ENCODE measurements at regions not wholly inside any gene's neighbourhood (a gene's known extent, or its start where the extent isn't known, plus 50 kb on each side); places are given as distances from the start of the nearest gene placed in this dataset.

DNA sequence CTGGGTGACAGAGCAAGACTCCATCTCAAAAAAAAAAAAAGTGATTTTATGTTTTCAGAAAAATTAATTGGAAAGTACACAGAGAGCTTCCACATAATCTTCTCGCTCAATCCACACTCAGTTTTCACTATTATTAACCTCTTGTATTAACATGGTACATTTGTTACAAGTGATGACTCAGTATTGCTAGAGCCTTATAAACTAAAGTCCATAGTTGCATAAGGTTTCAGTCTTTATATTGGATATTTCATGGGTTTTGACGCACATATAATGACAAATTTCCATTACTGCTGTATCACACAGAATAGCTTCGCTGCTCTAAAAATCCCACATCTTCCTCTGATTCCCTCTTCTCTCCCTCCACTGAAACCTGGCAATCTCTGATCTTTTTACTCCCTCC lies 603.5 kb downstream of the XIRP2 start:
- DNase-seq = no peak

DNA sequence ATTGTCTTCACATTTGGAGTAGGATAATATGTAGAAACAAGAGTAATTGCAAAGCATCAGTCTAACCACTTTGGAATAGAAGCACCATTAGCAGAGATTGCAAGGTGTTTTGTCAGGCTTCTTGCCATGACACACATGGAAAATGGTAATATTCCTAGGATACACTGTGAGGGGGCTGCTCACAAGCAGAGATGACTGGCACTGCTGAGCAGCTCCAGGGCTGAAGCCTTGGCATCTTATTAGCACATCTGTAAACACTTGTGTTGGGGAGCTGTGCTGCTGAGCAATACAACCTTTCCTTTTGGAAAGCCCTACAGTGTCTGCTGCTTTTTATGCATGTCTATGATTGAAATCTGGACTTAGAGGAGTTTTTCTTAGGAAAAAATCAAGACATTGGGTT lies 602.2 kb downstream of the XIRP2 start:
- DNase-seq = no peak

DNA sequence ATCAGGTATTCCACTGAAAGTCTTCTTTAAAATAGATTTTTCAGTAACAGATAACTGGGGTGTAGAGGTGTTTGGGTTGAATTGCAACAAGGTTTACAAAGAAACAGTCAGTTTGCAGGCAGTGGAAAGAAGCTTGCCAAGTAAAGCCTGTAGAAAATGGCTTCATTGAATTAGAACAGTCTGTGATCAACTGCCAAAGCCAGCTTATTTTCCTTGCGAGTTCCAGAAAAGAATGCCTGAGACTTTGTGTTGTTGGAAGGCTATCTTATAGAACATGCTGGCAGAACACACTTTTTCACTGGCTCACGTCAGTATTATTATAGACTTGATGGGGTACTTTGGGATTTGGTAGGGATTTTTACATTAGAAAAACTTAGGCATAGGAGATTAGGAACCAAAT lies 601.0 kb downstream of the XIRP2 start:
- no peak for DNase-seq

DNA sequence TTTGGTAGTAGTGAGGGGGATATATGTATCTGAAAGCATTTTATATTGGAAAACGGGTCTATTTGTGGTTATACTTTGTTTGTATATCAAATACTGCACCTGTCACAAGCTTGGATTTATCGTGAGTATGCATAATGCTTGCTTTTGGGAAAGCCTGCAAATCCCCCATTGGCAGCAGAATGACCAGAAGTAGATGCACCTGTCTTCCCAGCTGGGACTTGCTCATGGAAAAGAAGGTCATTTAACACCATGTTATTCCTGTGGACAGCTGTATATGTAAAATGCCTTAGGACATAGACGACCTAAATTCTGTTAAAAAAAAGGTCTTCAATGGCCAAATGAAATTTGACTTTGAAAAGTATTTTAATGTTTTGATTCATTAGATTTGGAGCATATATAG lies 599.4 kb downstream of the XIRP2 start:
- no peak for DNase-seq

DNA sequence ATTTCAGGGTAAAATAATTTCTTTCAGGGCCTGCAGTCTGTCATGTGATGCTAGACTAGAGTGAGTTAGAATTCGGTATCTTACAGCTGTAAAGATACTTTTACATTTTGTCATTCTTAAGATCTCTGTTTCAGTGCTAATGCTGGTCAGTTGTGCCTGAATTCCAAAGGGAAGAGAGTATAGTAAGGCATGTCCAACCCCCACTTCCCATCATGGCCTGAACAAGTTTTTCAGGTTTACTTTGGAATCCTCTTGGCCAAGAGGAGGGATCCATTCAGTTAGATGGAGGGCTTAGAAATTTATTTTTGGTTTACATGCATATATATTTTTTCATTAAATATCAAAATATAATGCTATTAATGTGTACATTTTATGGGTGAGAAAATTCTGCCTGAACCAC lies 596.6 kb downstream of the XIRP2 start:
- no peak for DNase-seq

DNA sequence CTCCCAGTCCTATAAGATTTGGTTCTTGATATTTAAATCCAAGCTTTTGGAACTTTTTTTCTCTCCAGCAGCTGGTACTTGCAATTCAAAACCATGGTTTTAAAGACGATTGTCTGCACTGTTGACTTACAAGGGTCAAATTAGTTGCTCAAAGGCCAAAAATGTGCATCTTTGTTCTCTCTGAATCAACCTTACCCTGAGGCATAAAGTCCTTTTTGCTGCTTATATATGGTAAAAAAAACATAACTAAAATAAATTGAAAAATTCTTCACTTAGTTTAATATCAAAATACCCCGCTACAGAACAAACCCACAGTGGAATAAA lies 592.7 kb downstream of the XIRP2 start:
- no peak for DNase-seq

DNA sequence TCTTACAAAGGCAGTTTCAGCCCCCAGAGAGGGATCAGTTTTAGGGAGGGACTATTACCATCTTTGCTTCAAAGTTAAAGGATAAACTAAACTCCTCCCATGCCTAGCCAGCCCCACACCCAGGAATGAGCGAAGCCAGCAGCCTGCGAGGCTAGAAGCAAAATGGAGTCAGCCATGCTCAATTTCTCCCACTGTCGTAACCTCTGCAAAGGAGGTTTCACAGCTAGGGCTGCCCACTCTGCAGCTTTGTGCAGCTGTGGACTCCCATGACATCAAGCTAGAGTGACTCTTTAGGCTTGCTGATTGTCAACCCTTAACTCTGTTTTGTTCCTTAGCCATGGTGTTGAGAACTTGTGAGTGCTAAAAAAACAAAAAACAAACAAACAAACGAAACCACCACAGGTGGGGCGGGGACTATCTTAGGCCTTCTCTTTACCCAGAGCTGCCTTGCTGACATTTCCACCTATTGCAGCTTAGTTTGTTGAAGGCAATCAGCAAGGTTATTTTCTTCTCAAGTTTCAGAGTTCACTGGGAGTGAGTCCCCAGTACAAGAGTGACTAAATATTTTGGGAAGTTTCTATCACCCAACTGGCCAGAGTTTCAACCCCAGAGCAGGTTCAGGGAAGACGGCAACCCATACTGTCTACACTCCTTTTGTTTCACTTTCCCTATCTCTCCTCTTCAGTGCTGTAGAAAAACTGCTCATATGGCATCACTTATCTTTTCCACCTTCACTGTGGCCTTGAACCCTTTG lies 592.1 kb downstream of the XIRP2 start:
- no peak for DNase-seq

DNA sequence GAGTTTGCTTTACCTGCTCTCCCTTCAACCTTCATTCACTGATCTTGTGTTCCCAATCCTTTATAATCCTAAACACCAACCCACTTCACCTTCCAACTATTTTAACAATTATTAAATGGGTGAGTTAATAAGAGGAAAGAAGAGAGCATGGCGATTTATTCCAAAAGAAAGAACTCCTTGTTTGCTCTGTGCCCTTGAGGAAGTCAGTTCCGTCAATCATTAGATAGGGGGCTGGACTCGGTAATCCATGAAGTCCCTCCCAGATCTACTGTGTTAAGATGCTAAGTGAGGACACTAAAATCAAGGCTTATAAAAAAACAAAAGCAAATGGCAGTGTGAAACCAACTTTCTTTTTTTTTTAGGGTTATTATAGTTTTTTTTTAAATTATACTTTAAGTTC lies 589.9 kb downstream of the XIRP2 start:
- no peak for DNase-seq

DNA sequence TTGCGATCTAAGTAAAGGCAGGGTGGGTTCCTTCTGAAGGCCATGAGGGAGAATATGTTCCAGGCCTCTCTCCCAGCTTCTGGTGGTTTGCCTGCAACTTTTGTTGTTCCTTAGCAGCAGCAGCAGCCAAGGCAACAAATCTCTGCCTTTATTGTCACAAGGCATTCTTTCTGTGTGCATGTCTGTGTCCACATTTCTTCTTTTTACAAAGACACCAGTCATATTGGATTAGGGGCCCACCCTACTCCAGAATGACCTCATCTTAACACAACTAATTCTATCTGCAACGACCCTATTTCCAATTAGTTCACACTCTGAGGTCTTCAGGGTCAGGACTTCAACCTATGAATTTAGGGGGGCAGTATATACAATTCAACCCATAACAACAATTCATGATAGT lies 587.5 kb downstream of the XIRP2 start:
- no peak for DNase-seq

DNA sequence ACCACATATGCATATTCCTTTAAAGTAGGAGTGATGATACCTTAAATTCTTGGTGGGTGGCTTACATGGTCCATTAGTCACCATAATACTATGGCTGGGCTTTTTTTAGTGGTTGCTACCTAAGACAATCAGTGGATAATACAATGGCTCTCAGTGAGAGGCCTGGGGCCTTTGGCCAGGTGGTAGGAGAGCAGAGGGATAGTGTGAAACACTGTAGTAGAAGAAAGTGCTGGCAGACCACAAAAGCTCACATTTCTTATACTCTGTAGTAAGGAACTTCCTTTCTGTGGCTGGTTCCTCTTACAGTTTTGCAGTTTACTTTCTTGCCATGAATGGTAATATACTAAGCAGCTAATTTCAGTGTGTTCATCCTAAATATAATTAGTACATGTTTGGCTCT lies 583.5 kb downstream of the XIRP2 start:
- DNase-seq = no peak

DNA sequence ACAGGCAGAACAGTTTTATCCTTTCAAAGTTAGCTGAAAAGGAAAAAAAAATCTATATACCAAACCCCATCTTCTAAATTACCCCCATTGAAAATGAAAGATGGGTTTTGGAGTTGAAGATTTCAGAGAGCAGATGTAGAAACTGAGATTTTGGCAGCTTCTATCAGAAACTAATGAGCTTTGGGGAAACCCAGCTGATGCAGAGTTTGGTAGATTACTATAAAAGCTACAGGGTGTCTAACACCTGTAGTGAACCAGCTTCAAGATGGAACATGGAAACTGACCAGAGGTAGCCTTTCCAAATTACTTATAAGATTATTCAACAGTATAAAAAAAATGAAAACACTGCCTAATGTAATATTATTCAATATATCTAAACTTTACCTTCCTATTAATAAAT lies 583.1 kb downstream of the XIRP2 start:
- DNase-seq = no peak

DNA sequence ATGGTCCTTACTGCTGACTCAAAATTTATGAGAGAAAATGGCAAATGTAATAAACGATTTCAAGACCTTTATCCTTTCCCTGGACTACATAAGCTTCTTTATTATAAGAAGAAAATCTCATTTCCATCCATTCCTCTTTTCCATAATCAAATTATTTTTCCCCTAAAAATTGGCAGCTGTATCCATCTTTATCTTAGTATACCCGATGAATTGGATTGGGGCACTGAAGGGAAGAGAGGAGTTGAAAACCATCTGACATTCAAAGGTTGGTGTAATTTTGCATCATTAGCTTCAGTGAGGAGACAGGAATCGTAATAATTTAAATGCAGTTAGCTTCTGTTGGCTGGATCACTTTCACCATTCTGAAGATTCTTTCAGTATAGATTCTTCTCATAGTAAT lies 574.1 kb downstream of the XIRP2 start:
- no peak for DNase-seq

DNA sequence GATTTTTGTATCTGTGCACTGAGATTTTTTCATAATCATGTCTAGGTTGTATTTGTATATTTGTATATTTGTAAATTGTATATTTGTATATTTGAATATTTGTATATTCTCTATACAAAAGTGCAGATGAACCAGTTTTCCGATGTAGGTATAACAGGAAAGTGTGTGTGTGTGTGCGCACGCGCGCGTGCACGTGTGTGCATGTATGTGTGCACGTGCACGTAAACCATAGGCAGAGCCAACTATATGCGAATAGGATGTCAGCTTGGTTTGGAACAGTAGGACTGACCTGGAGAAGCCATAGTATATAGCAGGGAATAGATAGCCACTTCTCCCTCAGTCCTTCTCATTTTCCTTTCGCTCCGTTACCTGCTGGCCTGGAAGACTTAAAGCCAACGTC lies 565.8 kb downstream of the XIRP2 start:
- DNase-seq = no peak

DNA sequence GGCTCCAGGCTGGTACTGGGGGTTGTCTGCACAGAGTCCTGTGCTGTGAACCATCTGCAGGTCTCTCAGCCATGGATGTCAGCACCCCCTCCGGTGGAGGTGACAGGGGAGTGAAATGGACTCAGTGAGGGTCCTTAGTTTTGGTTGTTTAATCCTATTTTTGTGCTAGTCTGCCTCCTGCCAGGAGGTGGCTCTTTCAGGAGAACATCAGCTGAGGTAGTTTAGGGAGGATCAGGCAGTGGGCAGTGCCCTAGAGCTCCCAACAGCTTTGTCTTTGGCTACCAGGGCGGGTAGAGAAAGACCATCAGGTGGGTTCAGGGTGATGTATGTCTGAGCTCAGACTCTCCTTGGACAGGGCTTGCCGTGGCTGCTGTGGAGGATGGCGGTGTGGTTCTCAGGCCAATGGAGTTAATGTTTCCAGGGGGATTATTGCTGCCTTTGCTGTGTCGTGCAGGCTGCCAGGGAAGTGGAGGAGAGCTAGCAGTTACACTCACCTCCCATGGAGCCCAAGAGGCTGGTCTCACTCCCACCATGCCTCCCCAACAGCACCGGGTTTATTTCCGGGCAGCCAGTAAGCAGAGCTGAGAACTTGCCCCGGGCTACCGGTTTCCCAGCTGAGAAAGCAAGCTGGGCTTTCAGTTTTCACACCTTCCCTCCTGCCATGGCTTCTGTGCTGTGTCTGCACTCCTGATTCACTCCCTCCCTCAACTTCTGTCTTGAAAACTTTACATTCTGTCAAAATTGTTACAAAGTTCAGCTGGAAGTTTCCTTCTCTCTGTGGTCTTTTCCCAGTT lies 563.4 kb downstream of the XIRP2 start:
- DNase-seq = no peak

DNA sequence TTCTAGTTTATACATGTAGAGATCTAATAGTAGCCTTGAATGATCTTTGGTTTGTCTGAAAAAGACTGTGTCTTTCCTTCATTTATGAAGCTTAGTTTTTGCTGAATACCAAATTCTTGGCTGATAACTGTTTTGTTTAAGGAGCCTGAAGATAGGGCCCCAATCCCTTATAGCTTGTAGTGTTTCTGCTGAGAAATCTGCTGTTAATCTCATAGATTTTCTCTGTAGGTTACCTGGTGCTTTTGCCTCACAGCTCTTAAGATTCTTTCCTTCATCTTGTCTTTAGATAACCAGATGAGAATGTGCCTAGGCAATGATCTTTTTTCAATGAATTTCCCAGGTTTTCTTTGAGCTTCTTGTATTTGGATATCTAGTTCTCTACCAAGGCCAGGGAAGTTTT lies 562.1 kb downstream of the XIRP2 start:
- DNase-seq = no peak

DNA sequence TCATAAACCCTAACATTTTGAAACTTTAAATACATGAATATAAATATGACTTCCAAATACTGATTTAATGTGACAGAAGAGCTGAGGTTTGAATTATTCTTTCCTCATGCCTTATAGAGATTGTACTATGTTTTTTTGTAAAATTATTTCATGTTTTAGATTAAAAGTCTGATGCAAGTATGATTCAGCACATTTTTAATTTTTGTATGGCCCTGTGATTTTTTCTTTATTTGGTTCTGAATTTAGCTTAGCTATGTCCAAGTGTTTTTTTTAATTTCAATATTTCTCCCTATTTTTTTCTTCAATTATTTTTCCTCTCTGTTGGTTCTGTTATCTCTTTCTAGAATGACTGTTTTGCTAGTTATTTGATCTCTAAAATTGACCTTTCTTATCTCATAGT lies 552.1 kb downstream of the XIRP2 start:
- DNase-seq = no peak

DNA sequence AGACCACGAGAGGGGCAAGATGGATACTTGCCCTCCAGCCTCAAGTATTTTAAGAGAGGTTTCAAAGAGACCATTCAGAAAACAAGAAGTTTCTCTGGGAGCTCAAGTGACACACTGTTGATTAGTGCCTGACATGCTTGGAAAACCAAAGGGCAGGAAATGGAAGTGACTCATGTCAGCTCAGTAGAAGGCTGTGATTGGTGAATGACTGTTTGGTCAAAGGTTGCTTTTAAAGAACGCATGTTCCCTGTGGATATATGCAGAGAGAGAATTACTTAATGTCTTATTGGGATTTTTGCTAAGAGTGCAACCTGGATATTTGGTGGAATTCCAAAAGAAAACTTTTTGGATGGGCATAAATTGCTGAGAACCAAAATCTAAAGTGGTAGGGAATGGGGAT lies 549.9 kb downstream of the XIRP2 start:
- DNase-seq = no peak

DNA sequence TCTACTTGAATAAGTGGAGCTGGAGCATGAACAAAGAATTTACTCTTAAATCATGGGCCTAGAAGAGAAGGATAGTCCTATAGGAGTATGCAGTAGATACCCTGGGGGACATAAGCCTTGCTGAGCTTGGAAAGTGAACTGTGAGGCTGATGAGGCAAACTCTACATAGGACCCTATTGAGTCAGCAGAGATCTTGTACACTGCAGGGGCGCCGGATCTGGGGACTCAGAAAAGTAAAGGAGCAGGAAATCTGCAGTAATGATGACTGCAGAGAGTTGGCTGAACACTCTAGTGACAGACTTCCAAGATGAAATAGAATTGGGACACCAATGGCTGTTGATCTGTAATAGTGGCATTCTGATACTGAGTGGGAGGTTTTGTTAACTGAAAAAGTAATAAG lies 543.7 kb downstream of the XIRP2 start:
- no peak for DNase-seq

DNA sequence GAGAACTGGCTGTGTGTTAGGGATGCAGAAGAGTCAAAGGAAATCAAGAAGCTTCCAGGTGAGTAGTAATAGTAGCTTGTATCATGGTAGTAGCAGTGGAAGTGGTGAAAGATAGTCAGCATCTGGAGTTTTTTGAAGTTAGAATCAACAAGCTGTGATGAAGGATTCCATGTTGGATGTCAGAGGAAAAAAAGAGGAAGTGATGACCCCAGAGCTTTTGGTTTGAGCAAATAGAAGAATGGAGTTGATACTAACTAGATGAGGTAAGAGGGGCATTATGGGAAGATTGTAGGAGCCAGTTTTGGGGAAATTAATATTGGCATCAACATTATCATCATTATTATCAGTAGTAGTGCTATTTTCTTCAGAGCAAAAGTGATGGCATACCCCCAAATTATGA lies 542.2 kb downstream of the XIRP2 start:
- DNase-seq = no peak

DNA sequence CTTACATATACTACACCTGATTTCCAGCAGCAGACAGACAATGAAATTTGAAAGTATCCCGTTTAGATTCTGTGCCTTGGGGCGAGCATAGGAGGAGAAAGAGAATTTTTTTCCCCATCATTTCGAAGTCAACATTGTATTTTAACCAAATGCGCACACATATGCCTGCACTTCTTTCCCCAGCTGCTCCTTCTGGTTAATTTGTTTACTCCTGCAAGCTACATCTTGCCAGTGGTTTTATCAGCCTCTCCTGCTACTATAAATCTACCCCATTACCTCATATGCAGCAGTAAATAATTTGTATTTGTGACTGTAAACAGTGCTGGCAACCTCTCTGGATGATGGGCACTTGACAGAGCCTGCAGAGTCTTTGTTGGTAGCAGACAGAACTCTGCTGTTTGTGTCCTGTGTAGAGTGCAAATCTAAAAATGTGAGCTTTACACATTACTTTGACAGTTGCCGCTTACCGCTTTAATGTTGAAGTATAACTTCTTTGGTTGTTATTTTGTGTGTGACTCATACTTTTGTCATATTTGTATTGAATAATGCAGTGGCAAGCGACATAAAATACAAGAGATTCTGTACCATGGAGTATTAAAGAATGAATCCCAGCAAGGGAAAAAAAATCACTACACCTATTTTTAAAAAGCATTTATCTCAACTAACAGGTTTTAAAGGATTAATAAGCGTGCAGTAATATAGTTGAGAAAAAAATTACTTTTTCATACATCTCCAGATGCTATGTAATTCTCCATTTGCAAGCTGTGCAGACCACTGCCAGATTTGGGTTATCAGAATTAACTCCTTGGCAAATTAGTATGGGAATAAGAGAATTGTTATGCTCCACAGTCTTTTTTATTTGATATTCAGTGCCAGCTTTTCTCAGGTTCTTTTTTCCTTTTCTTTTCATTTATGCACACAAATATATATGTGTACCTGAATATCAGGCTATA lies 536.8 kb downstream of the XIRP2 start:
- DNase-seq = no peak

DNA sequence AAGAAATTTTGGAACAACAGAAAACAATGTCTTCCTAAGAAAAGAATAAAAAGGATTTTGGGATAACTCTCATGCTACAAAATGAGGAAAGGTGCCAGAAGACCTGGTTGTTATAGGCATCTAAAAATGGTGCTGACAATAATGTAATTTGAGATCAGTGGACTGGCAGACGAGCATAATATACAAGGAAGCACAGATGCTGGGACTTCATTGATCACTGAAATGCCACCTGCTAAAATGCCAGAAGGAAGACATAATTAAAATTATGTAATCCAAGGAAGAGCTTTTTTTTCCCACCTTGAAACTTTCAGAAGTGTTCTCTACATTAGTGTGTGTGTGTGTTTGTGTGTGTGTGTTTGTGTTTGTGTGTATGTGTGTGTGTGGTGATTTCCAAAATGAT lies 535.9 kb downstream of the XIRP2 start:
- no peak for DNase-seq

DNA sequence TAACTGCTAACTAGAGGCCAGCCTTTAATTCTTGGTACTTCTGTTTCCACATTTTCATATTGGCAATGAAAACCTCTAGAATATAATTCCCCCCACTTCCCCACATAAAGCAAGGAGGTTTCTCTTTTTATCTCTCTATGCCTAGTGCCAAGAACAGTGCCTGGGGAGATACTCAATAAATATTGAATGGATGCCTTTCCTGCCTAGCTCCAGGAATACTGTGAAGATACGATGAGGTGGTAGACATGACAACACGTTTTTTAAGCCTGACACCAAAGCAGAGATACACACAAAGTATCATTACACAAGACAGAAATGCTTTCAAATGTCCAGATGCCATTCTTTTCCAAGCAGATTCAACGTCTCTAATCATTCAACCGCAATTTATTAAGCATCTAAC lies 535.5 kb downstream of the XIRP2 start:
- no peak for DNase-seq

DNA sequence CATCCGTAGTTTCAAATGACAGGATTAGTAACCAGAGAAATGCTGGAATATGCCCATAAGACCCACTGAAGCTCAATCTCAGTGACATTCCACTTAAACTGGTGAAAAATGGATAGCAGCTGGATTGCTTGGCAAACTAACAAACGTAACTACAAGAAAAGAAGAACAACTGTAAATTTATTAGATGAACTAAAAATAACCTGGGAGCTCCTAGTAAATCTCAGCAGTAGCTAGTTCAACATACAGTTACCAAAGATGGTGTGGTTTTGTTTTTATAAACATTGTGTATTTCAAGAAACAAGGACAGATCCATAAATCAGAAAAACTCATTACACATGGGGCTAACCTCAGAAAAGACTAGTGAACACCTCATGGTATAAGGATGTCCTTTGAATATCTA lies 531.9 kb downstream of the XIRP2 start:
- DNase-seq = no peak

DNA sequence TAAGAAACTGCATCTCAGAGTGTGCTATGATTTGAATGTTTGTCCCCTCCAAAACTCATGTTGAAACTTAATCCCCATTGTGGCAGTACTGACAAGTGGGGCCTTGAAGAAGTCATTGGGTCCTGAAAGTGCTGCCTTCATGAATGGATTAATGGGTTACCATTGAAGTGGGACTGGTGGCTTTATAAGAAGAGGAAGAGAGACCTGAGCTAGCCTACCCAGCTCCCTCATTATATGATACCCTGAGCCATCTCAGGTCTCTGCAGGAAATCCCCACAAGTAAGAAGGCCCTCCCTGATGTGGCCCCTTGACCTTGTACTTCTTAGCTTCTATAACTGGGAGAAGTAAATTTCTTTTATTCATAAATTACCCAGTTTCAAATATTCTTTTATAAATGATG lies 526.8 kb downstream of the XIRP2 start:
- DNase-seq = no peak

All from activated CD4-positive, alpha-beta T cell treated with anti-CD3 and anti-CD28 coated beads for 48 hours (primary cell).